HG03039 (cell line): ENCODE measurements at regions not wholly inside any gene's neighbourhood (a gene's known extent, or its start where the extent isn't known, plus 50 kb on each side); places are given as distances from the start of the nearest gene placed in this dataset.

Experiments
- ATAC-seq: cut with Tn5 transposase; IDR thresholded peaks from one replicate; pipeline ENCODE4 v1.9.1; 2021; ENCODE audit warnings: mild to moderate bottlenecking, moderate library complexity; ENCODE audit not compliant: unreplicated experiment

- no peak for ATAC-seq
These were observed 213.6 kb upstream of the CDH5 start for GRCh38 chr16:66152823-66153393.

- ATAC-seq, result no peak
These were observed 214.3 kb upstream of the CDH5 start for GRCh38 chr16:66152181-66152580.

- ATAC-seq, result no peak
These were observed 215.6 kb upstream of the CDH5 start for GRCh38 chr16:66150698-66151482.

GRCh38 chr16:66147291-66147690, 219.2 kb upstream of the CDH5 start:
- ATAC-seq, result no peak

- no peak for ATAC-seq
These were observed 219.7 kb upstream of the CDH5 start for GRCh38 chr16:66146798-66147197.

GRCh38 chr16:66144641-66145040, 221.8 kb upstream of the CDH5 start:
- no peak for ATAC-seq

GRCh38 chr16:66143415-66143814, 223.1 kb upstream of the CDH5 start:
- ATAC-seq, result no peak

- no peak for ATAC-seq
These were observed 224.6 kb upstream of the CDH5 start for GRCh38 chr16:66141885-66142284.

GRCh38 chr16:66137853-66138252, 228.6 kb upstream of the CDH5 start:
- ATAC-seq, result no peak

GRCh38 chr16:66136841-66137240, 229.7 kb upstream of the CDH5 start:
- no peak for ATAC-seq

- ATAC-seq, result no peak
These were observed 230.7 kb upstream of the CDH5 start for GRCh38 chr16:66135838-66136237.

- no peak for ATAC-seq
These were observed 231.1 kb upstream of the CDH5 start for GRCh38 chr16:66135421-66135831.

GRCh38 chr16:66134875-66135274, 231.6 kb upstream of the CDH5 start:
- no peak for ATAC-seq

- no peak for ATAC-seq
These were observed 232.7 kb upstream of the CDH5 start for GRCh38 chr16:66133643-66134338.

GRCh38 chr16:66131895-66132294, 234.6 kb upstream of the CDH5 start:
- no peak for ATAC-seq

- ATAC-seq, result no peak
These were observed 235.2 kb upstream of the CDH5 start for GRCh38 chr16:66131156-66131807.

GRCh38 chr16:66130296-66130905, 236.1 kb upstream of the CDH5 start:
- ATAC-seq, result no peak

GRCh38 chr16:66129196-66129595, 237.3 kb upstream of the CDH5 start:
- no peak for ATAC-seq

GRCh38 chr16:66128371-66128770, 238.1 kb upstream of the CDH5 start:
- ATAC-seq, result no peak

GRCh38 chr16:66127459-66128370, 238.8 kb upstream of the CDH5 start:
- ATAC-seq, result no peak
